OCI-LY7 (cell line): ENCODE measurements at regions not wholly inside any gene's neighbourhood (a gene's known extent, or its start where the extent isn't known, plus 50 kb on each side); places are given as distances from the start of the nearest gene placed in this dataset.

Experiments
- EZH2phosphoT487 ChIP-seq: fragments of 200-600 bp; sonication (generic); IDR thresholded peaks from 2 replicates; pipeline ENCODE4 v1.6.1; 2018; ENCODE audit warnings: low read depth, borderline replicate concordance, mild to moderate bottlenecking, mixed run types, antibody characterized with exemption, low read length, moderate library complexity, mixed read lengths
- TF ChIP-seq, protein P1 (sequence below): fragments of 200-600 bp; sonication (generic); conservative IDR thresholded peaks from 2 replicates; pipeline ENCODE4 v1.5.1; 2014; ENCODE audit warnings: mild to moderate bottlenecking, antibody characterized with exemption, low read length, moderate library complexity, mixed read lengths

GRCh38 chr5:74919041-74919440 is 52.9 kb upstream of the FAM169A start:
- TF ChIP-seq, protein P1, sequence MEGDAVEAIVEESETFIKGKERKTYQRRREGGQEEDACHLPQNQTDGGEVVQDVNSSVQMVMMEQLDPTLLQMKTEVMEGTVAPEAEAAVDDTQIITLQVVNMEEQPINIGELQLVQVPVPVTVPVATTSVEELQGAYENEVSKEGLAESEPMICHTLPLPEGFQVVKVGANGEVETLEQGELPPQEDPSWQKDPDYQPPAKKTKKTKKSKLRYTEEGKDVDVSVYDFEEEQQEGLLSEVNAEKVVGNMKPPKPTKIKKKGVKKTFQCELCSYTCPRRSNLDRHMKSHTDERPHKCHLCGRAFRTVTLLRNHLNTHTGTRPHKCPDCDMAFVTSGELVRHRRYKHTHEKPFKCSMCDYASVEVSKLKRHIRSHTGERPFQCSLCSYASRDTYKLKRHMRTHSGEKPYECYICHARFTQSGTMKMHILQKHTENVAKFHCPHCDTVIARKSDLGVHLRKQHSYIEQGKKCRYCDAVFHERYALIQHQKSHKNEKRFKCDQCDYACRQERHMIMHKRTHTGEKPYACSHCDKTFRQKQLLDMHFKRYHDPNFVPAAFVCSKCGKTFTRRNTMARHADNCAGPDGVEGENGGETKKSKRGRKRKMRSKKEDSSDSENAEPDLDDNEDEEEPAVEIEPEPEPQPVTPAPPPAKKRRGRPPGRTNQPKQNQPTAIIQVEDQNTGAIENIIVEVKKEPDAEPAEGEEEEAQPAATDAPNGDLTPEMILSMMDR = no peak
- no peak for TF ChIP-seq EZH2phosphoT487
